ENCODE measurements at regions not wholly inside any gene's neighbourhood (a gene's known extent, or its start where the extent isn't known, plus 50 kb on each side); places are given as distances from the start of the nearest gene placed in this dataset.

DNA sequence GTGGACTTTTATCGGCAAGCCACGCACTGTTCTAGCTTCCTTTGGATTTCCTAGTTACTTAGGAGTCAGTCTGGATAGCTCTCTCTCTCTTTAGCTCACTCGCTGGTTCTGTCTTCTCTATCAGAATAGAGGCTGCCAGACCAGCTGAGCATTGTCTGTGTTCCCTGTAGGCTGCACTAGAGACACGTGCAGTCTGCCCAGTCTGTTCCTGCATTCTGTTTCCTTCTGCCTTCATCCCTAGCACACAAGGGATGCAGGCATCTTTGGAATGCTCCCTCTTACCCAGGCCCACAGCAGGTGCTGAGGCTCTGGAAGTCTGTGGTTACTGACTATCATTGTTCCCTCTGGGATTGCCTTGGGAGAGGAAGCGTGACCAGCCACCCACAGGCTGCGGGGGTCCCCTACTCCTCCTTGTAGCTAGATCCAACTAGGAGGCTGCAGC lies 322.8 kb downstream of the ZNF621 start:
- H3K36me3 Mint-ChIP-seq: peaks cover 0 to 3% (median 0%) of the 10 kb centered on the region in 5 donors
- H3K9me3 Mint-ChIP-seq: peaks cover 0 to 13% (median 3%) of the 10 kb centered on the region in 11 donors
- Histone ChIP-seq H3K9me3 (ENCODE audit: control insufficient read depth in 2 of 3, low read length in 3 of 3) (no peaks in the 10 kb centered on the region), H3K27ac (ENCODE audit: low read depth, low read length) (no peak overlapping the region), H3K4me1 (ENCODE audit: control insufficient read depth in 2 of 2, insufficient read depth in 2 of 2, low read length in 2 of 2) (no peaks in the 10 kb centered on the region), H3K36me3 (ENCODE audit: control insufficient read depth in 2 of 3, insufficient read depth in 3 of 3, low read length in 3 of 3) (no peaks in the 10 kb centered on the region), H3K27me3 (ENCODE audit: control insufficient read depth in 2 of 2, insufficient read depth in 2 of 2, low read length in 2 of 2) (no peaks in the 10 kb centered on the region), H3K4me3 (ENCODE audit: low read length) (no peak overlapping the region)
- CTCF ChIA-PET: no interaction called here
- DNase-seq (no peak), ATAC-seq (no peak)
- no peak overlapping the region for H3K27ac Mint-ChIP-seq
- H3K4me3 Mint-ChIP-seq: no peak overlapping the region
- peaks cover 0 to 8% (median 0%) of the 10 kb centered on the region in 7 donors for H3K4me1 Mint-ChIP-seq
- peaks cover 0 to 17% (median 9%) of the 10 kb centered on the region in 5 donors for H3K27me3 Mint-ChIP-seq
- intact Hi-C loops (cut with micrococcal nuclease): no loop called here
- POLR2A ChIA-PET: no interaction called here

DNA sequence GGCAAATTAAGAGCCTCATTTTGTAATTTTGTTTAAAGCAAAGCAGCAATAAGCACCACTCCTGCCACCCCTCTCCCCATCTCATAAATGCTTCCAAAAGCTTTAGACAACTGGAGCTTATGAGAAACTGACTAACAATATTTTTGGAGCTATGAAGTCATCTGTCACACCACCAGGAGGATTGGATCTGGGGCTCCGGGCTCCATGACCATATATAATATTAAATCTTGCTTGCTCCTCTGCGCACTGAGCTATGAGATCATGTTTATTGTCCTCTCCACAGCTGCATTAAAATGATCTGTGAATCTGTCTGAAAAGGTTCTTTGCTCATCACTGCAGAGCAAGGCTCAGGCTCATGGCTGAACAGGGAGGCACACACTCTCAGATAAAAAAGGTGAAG lies 323.7 kb downstream of the ZNF621 start:
- ATAC-seq (no peak), DNase-seq (no peak)
- H3K4me3 Mint-ChIP-seq: no peak overlapping the region
- intact Hi-C loops (cut with micrococcal nuclease): no loop called here
- ChIA-PET CTCF (no interaction called here), POLR2A (no interaction called here)
- Histone ChIP-seq H3K9me3 (ENCODE audit: control insufficient read depth in 2 of 3, low read length in 3 of 3) (no peaks in the 10 kb centered on the region), H3K36me3 (ENCODE audit: control insufficient read depth in 2 of 3, insufficient read depth in 3 of 3, low read length in 3 of 3) (no peaks in the 10 kb centered on the region), H3K27ac (ENCODE audit: low read depth, low read length) (no peak overlapping the region), H3K27me3 (ENCODE audit: control insufficient read depth in 2 of 2, insufficient read depth in 2 of 2, low read length in 2 of 2) (no peaks in the 10 kb centered on the region), H3K4me1 (ENCODE audit: control insufficient read depth in 2 of 2, insufficient read depth in 2 of 2, low read length in 2 of 2) (no peaks in the 10 kb centered on the region), H3K4me3 (ENCODE audit: low read length) (no peak overlapping the region)
- peaks cover 0 to 13% (median 3%) of the 10 kb centered on the region in 11 donors for H3K9me3 Mint-ChIP-seq
- peaks cover 0 to 8% (median 0%) of the 10 kb centered on the region in 7 donors for H3K4me1 Mint-ChIP-seq
- H3K36me3 Mint-ChIP-seq: peaks cover 0 to 3% (median 0%) of the 10 kb centered on the region in 5 donors
- no peak overlapping the region for H3K27ac Mint-ChIP-seq
- peaks cover 0 to 17% (median 9%) of the 10 kb centered on the region in 5 donors for H3K27me3 Mint-ChIP-seq

DNA sequence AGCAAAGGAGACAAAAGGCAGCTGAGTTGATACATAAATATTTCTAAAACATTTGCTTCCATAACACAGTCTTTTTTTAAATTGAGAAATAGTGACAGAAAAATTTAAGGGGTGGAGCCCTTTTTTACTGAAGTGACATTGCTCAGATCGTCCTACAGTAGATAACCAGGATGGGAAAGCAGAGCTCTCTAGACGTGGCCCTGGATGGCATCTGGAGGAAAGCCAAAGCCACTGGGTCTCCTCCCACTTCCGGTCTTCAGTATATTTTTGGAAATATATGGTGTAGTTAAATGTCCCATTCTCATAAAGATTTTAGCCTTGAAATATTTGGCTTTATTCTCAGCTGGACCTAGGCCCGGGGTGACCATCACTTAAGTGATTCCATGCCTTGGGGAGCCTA lies 326.1 kb downstream of the ZNF621 start:
- H3K4me3 ChIP-seq (ENCODE audit: low read length): no peak overlapping the region
- Mint-ChIP-seq H3K4me1 (peaks cover 0 to 8% (median 0%) of the 10 kb centered on the region in 7 donors), H3K27me3 (peaks cover 0 to 10% (median under 1%) of the 10 kb centered on the region in 5 donors), H3K4me3 (no peak overlapping the region), H3K27ac (no peak overlapping the region), H3K36me3 (no peaks in the 10 kb centered on the region), H3K9me3 (peaks cover 0 to 6% (median 2%) of the 10 kb centered on the region in 11 donors)
- ATAC-seq (no peak), DNase-seq (no peak)
- CTCF ChIA-PET: no interaction called here
- no peaks in the 10 kb centered on the region for H3K4me1 ChIP-seq (ENCODE audit: control insufficient read depth in 2 of 2, insufficient read depth in 2 of 2, low read length in 2 of 2)
- POLR2A ChIA-PET: no interaction called here
- no peak overlapping the region for H3K27ac ChIP-seq (ENCODE audit: low read depth, low read length)
- intact Hi-C loops (cut with micrococcal nuclease): no loop called here
- no peaks in the 10 kb centered on the region for H3K36me3 ChIP-seq (ENCODE audit: control insufficient read depth in 2 of 3, insufficient read depth in 3 of 3, low read length in 3 of 3)
- no peaks in the 10 kb centered on the region for H3K9me3 ChIP-seq (ENCODE audit: control insufficient read depth in 2 of 3, low read length in 3 of 3)
- H3K27me3 ChIP-seq (ENCODE audit: control insufficient read depth in 2 of 2, insufficient read depth in 2 of 2, low read length in 2 of 2): no peaks in the 10 kb centered on the region

DNA sequence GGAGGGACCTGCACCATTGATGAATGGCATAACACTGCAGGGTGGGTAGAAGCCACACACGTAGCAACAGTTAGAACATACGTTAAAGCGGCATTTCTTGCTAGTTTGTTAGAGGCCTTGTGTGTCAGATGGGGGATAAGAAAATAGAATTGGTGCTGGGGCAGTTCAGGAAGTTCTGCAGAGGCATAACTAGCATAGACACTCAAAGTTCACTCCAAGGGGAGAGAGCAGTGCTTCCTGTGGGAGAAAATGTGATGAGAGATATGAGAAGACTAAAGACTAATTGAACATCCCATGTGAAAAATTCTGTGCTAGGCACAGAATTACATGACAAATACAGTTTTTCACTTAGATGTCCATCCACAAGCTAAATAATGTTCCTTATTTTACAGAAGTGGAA lies 327.1 kb downstream of the ZNF621 start:
- ATAC-seq (no peak), DNase-seq (no peak)
- H3K36me3 Mint-ChIP-seq: no peaks in the 10 kb centered on the region
- H3K4me3 Mint-ChIP-seq: no peak overlapping the region
- H3K27me3 Mint-ChIP-seq: peaks cover 0 to under 1% (median 0%) of the 10 kb centered on the region in 5 donors
- Histone ChIP-seq H3K36me3 (ENCODE audit: control insufficient read depth in 2 of 3, insufficient read depth in 3 of 3, low read length in 3 of 3) (no peaks in the 10 kb centered on the region), H3K4me1 (ENCODE audit: control insufficient read depth in 2 of 2, insufficient read depth in 2 of 2, low read length in 2 of 2) (no peaks in the 10 kb centered on the region), H3K27ac (ENCODE audit: low read depth, low read length) (no peak overlapping the region), H3K9me3 (ENCODE audit: control insufficient read depth in 2 of 3, low read length in 3 of 3) (no peaks in the 10 kb centered on the region), H3K4me3 (ENCODE audit: low read length) (no peak overlapping the region), H3K27me3 (ENCODE audit: control insufficient read depth in 2 of 2, insufficient read depth in 2 of 2, low read length in 2 of 2) (no peaks in the 10 kb centered on the region)
- POLR2A ChIA-PET: no interaction called here
- CTCF ChIA-PET: no interaction called here
- no peak overlapping the region for H3K27ac Mint-ChIP-seq
- H3K9me3 Mint-ChIP-seq: peaks cover 0 to 3% (median 0%) of the 10 kb centered on the region in 11 donors
- intact Hi-C loops (cut with micrococcal nuclease): no loop called here
- peaks cover 0 to 8% (median 0%) of the 10 kb centered on the region in 7 donors for H3K4me1 Mint-ChIP-seq

DNA sequence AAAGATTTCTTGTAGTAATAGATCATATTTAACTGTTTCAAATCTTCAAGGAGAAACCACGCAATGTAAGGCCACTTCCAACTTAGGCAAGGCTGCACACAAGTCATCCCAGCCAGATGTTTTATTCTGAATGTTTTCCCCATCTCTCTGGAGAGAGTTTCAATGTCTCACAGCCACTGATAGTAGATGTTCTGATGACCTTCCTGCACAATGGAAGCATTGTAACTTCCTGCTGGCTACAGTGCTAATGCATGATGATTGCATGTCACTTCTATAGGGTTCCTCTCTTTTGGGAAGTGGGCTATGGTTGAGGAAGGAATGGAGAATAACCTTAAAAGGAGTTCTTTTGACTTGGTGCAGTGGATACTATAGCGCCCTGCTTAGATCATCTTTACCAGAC lies 328.0 kb downstream of the ZNF621 start:
- Mint-ChIP-seq H3K9me3 (peaks cover 0 to 3% (median 0%) of the 10 kb centered on the region in 11 donors), H3K4me3 (no peak overlapping the region), H3K36me3 (no peaks in the 10 kb centered on the region), H3K4me1 (peaks cover 0 to 8% (median 0%) of the 10 kb centered on the region in 7 donors), H3K27ac (no peak overlapping the region), H3K27me3 (no peaks in the 10 kb centered on the region)
- Histone ChIP-seq H3K36me3 (ENCODE audit: control insufficient read depth in 2 of 3, insufficient read depth in 3 of 3, low read length in 3 of 3) (no peaks in the 10 kb centered on the region), H3K27ac (ENCODE audit: low read depth, low read length) (no peak overlapping the region), H3K4me1 (ENCODE audit: control insufficient read depth in 2 of 2, insufficient read depth in 2 of 2, low read length in 2 of 2) (no peaks in the 10 kb centered on the region), H3K4me3 (ENCODE audit: low read length) (no peak overlapping the region), H3K27me3 (ENCODE audit: control insufficient read depth in 2 of 2, insufficient read depth in 2 of 2, low read length in 2 of 2) (no peaks in the 10 kb centered on the region), H3K9me3 (ENCODE audit: control insufficient read depth in 2 of 3, low read length in 3 of 3) (no peaks in the 10 kb centered on the region)
- no peak for DNase-seq
- intact Hi-C loops (cut with micrococcal nuclease): no loop called here
- ATAC-seq: no peak
- ChIA-PET CTCF (no interaction called here), POLR2A (no interaction called here)

DNA sequence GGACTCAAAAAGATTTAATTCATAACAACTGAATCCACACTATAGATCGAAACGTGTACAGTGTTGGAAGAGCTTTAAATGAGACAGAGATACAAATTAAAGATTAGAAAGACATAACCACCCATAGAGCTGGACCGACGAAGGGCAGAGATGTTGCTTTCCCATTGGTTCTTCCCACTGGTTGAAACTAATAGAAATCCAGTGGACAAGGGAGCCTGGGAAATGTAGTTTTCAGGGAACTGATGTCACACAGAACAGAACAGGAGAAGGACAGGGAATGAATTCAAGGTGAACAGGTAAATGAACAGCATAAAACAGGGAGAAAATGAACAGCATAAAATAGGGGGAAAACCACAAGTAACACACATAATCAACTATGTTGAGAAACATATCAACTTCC lies 328.7 kb downstream of the ZNF621 start:
- Mint-ChIP-seq H3K9me3 (peaks cover 0 to 2% (median 0%) of the 10 kb centered on the region in 11 donors), H3K4me1 (peaks cover 0 to 8% (median 0%) of the 10 kb centered on the region in 7 donors), H3K4me3 (no peak overlapping the region), H3K27ac (no peak overlapping the region), H3K27me3 (no peaks in the 10 kb centered on the region), H3K36me3 (no peaks in the 10 kb centered on the region)
- DNase-seq (no peak), ATAC-seq (no peak)
- ChIA-PET CTCF (no interaction called here), POLR2A (no interaction called here)
- Histone ChIP-seq H3K36me3 (ENCODE audit: control insufficient read depth in 2 of 3, insufficient read depth in 3 of 3, low read length in 3 of 3) (no peaks in the 10 kb centered on the region), H3K27me3 (ENCODE audit: control insufficient read depth in 2 of 2, insufficient read depth in 2 of 2, low read length in 2 of 2) (no peaks in the 10 kb centered on the region), H3K9me3 (ENCODE audit: control insufficient read depth in 2 of 3, low read length in 3 of 3) (no peaks in the 10 kb centered on the region), H3K4me1 (ENCODE audit: control insufficient read depth in 2 of 2, insufficient read depth in 2 of 2, low read length in 2 of 2) (no peaks in the 10 kb centered on the region), H3K4me3 (ENCODE audit: low read length) (no peak overlapping the region), H3K27ac (ENCODE audit: low read depth, low read length) (no peak overlapping the region)
- intact Hi-C loops (cut with micrococcal nuclease): no loop called here

DNA sequence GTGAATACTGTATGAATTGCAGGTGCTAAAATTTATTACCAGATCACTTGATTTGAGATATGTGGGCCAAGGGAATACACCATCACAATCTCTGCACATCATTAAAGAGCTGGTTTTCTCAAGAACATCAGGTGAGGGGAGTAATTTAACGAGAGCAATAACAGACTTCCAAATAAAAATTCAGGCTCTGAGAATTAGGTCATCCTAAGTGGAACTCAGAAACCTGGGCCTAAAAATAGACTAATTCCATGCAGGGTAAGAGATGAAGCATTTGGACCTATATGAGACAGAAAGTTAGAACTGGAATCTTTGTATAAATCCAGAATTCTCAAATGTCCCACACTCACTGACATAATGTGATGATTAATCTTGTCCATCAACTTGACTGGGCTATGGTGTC lies 331.1 kb downstream of the ZNF621 start:
- no peaks in the 10 kb centered on the region for H3K4me1 Mint-ChIP-seq
- Histone ChIP-seq H3K4me3 (ENCODE audit: low read length) (no peak overlapping the region), H3K9me3 (ENCODE audit: control insufficient read depth in 2 of 3, low read length in 3 of 3) (no peaks in the 10 kb centered on the region), H3K27ac (ENCODE audit: low read depth, low read length) (no peak overlapping the region), H3K4me1 (ENCODE audit: control insufficient read depth in 2 of 2, insufficient read depth in 2 of 2, low read length in 2 of 2) (no peaks in the 10 kb centered on the region), H3K36me3 (ENCODE audit: control insufficient read depth in 2 of 3, insufficient read depth in 3 of 3, low read length in 3 of 3) (no peaks in the 10 kb centered on the region), H3K27me3 (ENCODE audit: control insufficient read depth in 2 of 2, insufficient read depth in 2 of 2, low read length in 2 of 2) (no peaks in the 10 kb centered on the region)
- no peak overlapping the region for H3K27ac Mint-ChIP-seq
- ChIA-PET CTCF (no interaction called here), POLR2A (no interaction called here)
- intact Hi-C loops (cut with micrococcal nuclease): no loop called here
- H3K4me3 Mint-ChIP-seq: no peak overlapping the region
- DNase-seq (no peak), ATAC-seq (no peak)
- peaks cover 0 to 2% (median 0%) of the 10 kb centered on the region in 11 donors for H3K9me3 Mint-ChIP-seq
- no peaks in the 10 kb centered on the region for H3K36me3 Mint-ChIP-seq
- no peaks in the 10 kb centered on the region for H3K27me3 Mint-ChIP-seq
